ENCODE measurements at regions not wholly inside any gene's neighbourhood (a gene's known extent, or its start where the extent isn't known, plus 50 kb on each side); places are given as distances from the start of the nearest gene placed in this dataset.
A peak's percentile ranks its signal among the peaks of the same experiment; 100 is the strongest.

- no peaks in the 10 kb centered on the region for H3K9me3 ChIP-seq
- no peaks in the 10 kb centered on the region for H3K36me3 ChIP-seq
- no peak overlapping the region for H3K27ac ChIP-seq
- DNase-seq, result no peak
- no peaks in the 10 kb centered on the region for H3K4me1 ChIP-seq
- no peaks in the 10 kb centered on the region for H3K27me3 ChIP-seq
- TF ChIP-seq POLR2A (IDR thresholded peaks at IDR 0.05), result no peak
- TF ChIP-seq, protein P1, sequence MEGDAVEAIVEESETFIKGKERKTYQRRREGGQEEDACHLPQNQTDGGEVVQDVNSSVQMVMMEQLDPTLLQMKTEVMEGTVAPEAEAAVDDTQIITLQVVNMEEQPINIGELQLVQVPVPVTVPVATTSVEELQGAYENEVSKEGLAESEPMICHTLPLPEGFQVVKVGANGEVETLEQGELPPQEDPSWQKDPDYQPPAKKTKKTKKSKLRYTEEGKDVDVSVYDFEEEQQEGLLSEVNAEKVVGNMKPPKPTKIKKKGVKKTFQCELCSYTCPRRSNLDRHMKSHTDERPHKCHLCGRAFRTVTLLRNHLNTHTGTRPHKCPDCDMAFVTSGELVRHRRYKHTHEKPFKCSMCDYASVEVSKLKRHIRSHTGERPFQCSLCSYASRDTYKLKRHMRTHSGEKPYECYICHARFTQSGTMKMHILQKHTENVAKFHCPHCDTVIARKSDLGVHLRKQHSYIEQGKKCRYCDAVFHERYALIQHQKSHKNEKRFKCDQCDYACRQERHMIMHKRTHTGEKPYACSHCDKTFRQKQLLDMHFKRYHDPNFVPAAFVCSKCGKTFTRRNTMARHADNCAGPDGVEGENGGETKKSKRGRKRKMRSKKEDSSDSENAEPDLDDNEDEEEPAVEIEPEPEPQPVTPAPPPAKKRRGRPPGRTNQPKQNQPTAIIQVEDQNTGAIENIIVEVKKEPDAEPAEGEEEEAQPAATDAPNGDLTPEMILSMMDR (IDR thresholded peaks at IDR 0.05), result no peak
- no peak overlapping the region for H3K4me3 ChIP-seq
These were observed 75.9 kb downstream of the OAT start for GRCh38 chr10:124342821-124343170.

DNA sequence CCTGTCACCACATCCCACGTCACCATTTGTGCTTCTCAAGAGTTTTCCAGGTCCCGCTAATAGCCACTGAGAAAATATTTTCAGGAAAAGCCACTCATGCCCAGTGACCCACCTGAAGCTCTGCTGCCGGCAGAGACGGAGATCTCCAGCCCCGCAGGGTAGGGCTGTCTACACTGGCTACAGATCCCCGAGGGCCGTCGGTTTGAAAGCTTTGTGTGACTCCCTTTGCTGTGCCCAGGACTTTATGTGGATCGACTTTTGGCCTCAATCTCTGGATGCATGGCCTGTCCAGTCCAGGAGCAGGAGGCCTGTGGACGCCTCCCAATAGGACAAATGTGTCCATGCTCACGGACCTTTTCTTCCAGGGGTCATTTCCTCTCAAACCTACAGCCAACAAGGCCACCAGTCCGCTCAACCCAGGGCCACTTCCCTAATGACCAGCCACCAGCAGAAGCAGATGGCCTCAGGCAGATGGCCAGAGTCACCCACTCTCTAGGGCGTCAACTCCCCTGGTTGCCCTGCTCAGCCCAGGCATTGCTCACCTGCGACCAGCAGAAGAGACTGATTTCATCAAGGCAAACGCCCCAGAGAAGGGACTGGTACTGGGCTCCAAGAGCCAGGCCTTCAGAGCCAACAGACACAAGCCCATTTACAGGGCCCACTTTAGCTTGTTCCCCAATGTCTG lies 76.4 kb downstream of the OAT start:
- no peak overlapping the region for H3K4me3 ChIP-seq
- TF ChIP-seq, protein P1 (IDR thresholded peaks at IDR 0.05), result no peak
- no peak for TF ChIP-seq POLR2A (IDR thresholded peaks at IDR 0.05)
- H3K27me3 ChIP-seq, result no peaks in the 10 kb centered on the region
- H3K27ac ChIP-seq, result no peak overlapping the region
- H3K9me3 ChIP-seq, result no peaks in the 10 kb centered on the region
- DNase-seq, result peak in 2 of 3 donors; percentile 34 to 37
- H3K36me3 ChIP-seq, result no peaks in the 10 kb centered on the region
- H3K4me1 ChIP-seq, result no peaks in the 10 kb centered on the region

DNA sequence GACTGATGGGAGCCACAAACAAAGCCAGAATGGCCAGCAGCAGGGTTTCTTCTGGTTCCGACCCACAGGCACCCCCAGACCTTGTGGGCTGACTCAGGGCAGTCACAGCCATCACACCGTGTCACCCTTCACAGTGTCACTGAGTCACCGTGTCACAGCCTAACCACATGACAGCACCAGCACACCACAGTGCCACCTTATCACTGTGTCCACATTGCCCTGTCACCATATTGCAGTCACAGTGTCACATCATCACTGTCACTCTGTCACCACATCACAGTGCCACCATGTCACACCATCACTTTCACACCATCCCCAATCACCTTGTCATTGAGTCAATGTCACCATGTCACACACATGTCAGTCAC lies 77.0 kb downstream of the OAT start:
- peak in 1 of 3 donors; percentile 17 for DNase-seq
- H3K4me1 ChIP-seq, result no peaks in the 10 kb centered on the region
- no peaks in the 10 kb centered on the region for H3K36me3 ChIP-seq
- no peak overlapping the region for H3K27ac ChIP-seq
- H3K4me3 ChIP-seq, result no peak overlapping the region
- TF ChIP-seq, protein P1 (IDR thresholded peaks at IDR 0.05), result no peak
- no peak for TF ChIP-seq POLR2A (IDR thresholded peaks at IDR 0.05)
- no peaks in the 10 kb centered on the region for H3K9me3 ChIP-seq
- no peaks in the 10 kb centered on the region for H3K27me3 ChIP-seq

GRCh38 chr10:124340033-124340760 lies 78.5 kb downstream of the OAT start:
- Histone ChIP-seq H3K4me3 (no peak overlapping the region), H3K36me3 (no peaks in the 10 kb centered on the region), H3K27me3 (no peaks in the 10 kb centered on the region), H3K27ac (peak overlapping the region in 1 of 4 donors; percentile 39), H3K9me3 (no peaks in the 10 kb centered on the region), H3K4me1 (no peaks in the 10 kb centered on the region)
- TF ChIP-seq POLR2A (IDR thresholded peaks at IDR 0.05), result no peak
- TF ChIP-seq, protein P1 (IDR thresholded peaks at IDR 0.05), result no peak
- DNase-seq, result peak in 1 of 3 donors; percentile 46

GRCh38 chr10:124339119-124340032 lies 79.3 kb downstream of the OAT start:
- no peak for TF ChIP-seq POLR2A (IDR thresholded peaks at IDR 0.05)
- TF ChIP-seq, protein P1 (IDR thresholded peaks at IDR 0.05), result no peak
- no peaks in the 10 kb centered on the region for H3K27me3 ChIP-seq
- H3K4me1 ChIP-seq, result no peaks in the 10 kb centered on the region
- H3K27ac ChIP-seq, result peak overlapping the region in 1 of 4 donors; percentile 26
- no peaks in the 10 kb centered on the region for H3K9me3 ChIP-seq
- peak in 1 of 3 donors; percentile 41 for DNase-seq
- no peaks in the 10 kb centered on the region for H3K36me3 ChIP-seq
- H3K4me3 ChIP-seq, result no peak overlapping the region

Measured in Peyer's patch (tissue), 4 donors.